K562 (cell line): ENCODE measurements at regions not wholly inside any gene's neighbourhood (a gene's known extent, or its start where the extent isn't known, plus 50 kb on each side); places are given as distances from the start of the nearest gene placed in this dataset.

ENCODE experiments used
- ATAC-seq: fragments of 200-7000 bp; cut with Tn5 transposase; 3 replicates; pipeline ENCODE4 v1.9.1; 2020; ENCODE audit warnings: moderate library complexity
- BruUV-seq: library from RNA; stranded (reverse); fragments of 400-500 nt; replicated peaks from 2 replicates; lab custom pipeline; 2021; lab: Mats Ljungman, UMichigan
- CTCF ChIA-PET: fragments of 300-600 bp; formaldehyde crosslinking; extraction: SDS; loops from one replicate; lab custom pipeline; 2021; ENCODE audit warnings: low intra/inter-chr PET ratio; lab: Yijun Ruan, JAX
- POLR2A ChIA-PET: fragments of 300-600, 350-650 bp; sonication (Branson Sonifier 250); formaldehyde crosslinking; extraction: SDS; loops from one replicate; lab custom pipeline; 2021; ENCODE audit warnings: antibody characterized with exemption, inconsistent platforms; lab: Yijun Ruan, JAX
- DNase-seq, 4 experiments: peaks; one replicate each; pipeline versions ENCODE4 v3.0.0 to v3.0.0-alpha.2; 2011 to 2018; ENCODE audit warnings: low spot score in 3 of 4, mixed read lengths in 3 of 4; ENCODE audit errors: extremely low read depth in 1 of 4
- FAIRE-seq: peaks from 2 replicates; lab custom pipeline; 2011; peaks lifted over from hg19 to GRCh38; lab: Jason Lieb, UNC
- H2AFZ ChIP-seq: 2 replicates; pipeline ENCODE4 v1.6.0; 2011; ENCODE audit warnings: low read depth, low read length, control low read depth, inconsistent platforms
- H3K27ac ChIP-seq: fragments of 200-600 bp; 3 replicates; pipeline ENCODE4 v1.8.0; 2011; ENCODE audit warnings: low read depth, mild to moderate bottlenecking, control low read depth, inconsistent platforms, low read length, moderate library complexity, mixed read lengths; ENCODE audit errors: extremely low read depth
- H3K27me3 ChIP-seq, 2 experiments: fragments of 300-600 bp in 1 of 2; 2 replicates in 1 of 2; 3 replicates in 1 of 2; pipeline versions ENCODE4 v1.6.0 to v1.8.0; 2011; ENCODE audit warnings: inconsistent platforms in 2 of 2, low read length in 2 of 2, mild to moderate bottlenecking in 1 of 2, mixed read lengths in 1 of 2, moderate library complexity in 1 of 2; ENCODE audit not compliant: control insufficient read depth in 2 of 2, insufficient read depth in 2 of 2
- H3K36me3 ChIP-seq: fragments of 300-600 bp; 3 replicates; pipeline ENCODE4 v1.8.0; 2011; ENCODE audit warnings: mild to moderate bottlenecking, low read length, inconsistent platforms; ENCODE audit not compliant: control insufficient read depth, insufficient read depth
- H3K4me1 ChIP-seq, 2 experiments: fragments of 200-600 bp in 1 of 2; replicated peaks in 1 of 2; 2 replicates in 1 of 2; 3 replicates in 1 of 2; pipeline versions ENCODE4 v1.5.1 to v1.8.0; 2011; ENCODE audit warnings: inconsistent platforms in 2 of 2, low read length in 2 of 2, mild to moderate bottlenecking in 1 of 2, mixed read lengths in 1 of 2, moderate library complexity in 1 of 2; ENCODE audit not compliant: control insufficient read depth in 2 of 2, insufficient read depth in 2 of 2
- H3K4me2 ChIP-seq: 2 replicates; pipeline ENCODE4 v1.6.1; 2011; ENCODE audit warnings: low read length, control low read depth, inconsistent platforms, mixed read lengths; ENCODE audit not compliant: insufficient read depth
- H3K4me3 ChIP-seq: fragments of 200-600 bp; sonication (generic), shearing (Covaris generic); 2 replicates; pipeline ENCODE4 v1.5.1; 2016; ENCODE audit warnings: control low read depth, inconsistent platforms
- H3K79me2 ChIP-seq: fragments of 200-600 bp; 3 replicates; pipeline ENCODE4 v1.8.0; 2011; ENCODE audit warnings: low read length, inconsistent platforms; ENCODE audit not compliant: control insufficient read depth, insufficient read depth
- H3K9ac ChIP-seq, 2 experiments: 2 replicates each; pipeline versions ENCODE4 v1.6.0 to v1.6.1; 2011; ENCODE audit warnings: low read depth in 2 of 2, low read length in 2 of 2, control low read depth in 1 of 2, inconsistent platforms in 1 of 2, mild to moderate bottlenecking in 1 of 2, mixed read lengths in 1 of 2; ENCODE audit not compliant: insufficient read depth in 1 of 2
- H3K9me1 ChIP-seq: one replicate; pipeline ENCODE4 v1.6.0; 2011; ENCODE audit warnings: inconsistent platforms, mild to moderate bottlenecking, low read length, moderate library complexity; ENCODE audit not compliant: control insufficient read depth, insufficient read depth
- H3K9me3 ChIP-seq: replicated peaks from 2 replicates; pipeline ENCODE4 v1.5.1; 2011; ENCODE audit warnings: low read depth, low read length, inconsistent platforms; ENCODE audit not compliant: control insufficient read depth, insufficient read depth
- H4K20me1 ChIP-seq: replicated peaks from 2 replicates; pipeline ENCODE4 v1.6.1; 2011; ENCODE audit warnings: low read length, inconsistent platforms, mixed read lengths; ENCODE audit not compliant: control insufficient read depth, insufficient read depth
- ESRRB ChIP-seq: fragments of 250-450 bp; sonication (Bioruptor Pico); IDR thresholded peaks from 2 replicates; pipeline ENCODE4 v1.5.0; 2020; ENCODE audit warnings: mild to moderate bottlenecking, moderate library complexity, borderline replicate concordance
- FOXA1 ChIP-seq: fragments of 450-650 bp; IDR thresholded peaks from 2 replicates; pipeline ENCODE4 v1.6.1; 2016; ENCODE audit warnings: mild to moderate bottlenecking, borderline replicate concordance
- FOXJ3 ChIP-seq: sonication (generic); formaldehyde crosslinking; IDR thresholded peaks from 2 replicates; pipeline ENCODE4 v1.4.0; 2020; ENCODE audit warnings: mild to moderate bottlenecking, missing genetic modification reagents
- JUND ChIP-seq, 2 experiments: IDR thresholded peaks; 2 replicates in 1 of 2; 3 replicates in 1 of 2; pipeline ENCODE4 v1.6.1; 2011; ENCODE audit warnings: borderline replicate concordance in 2 of 2, low read depth in 2 of 2, low read length in 2 of 2, improper control_type of control experiment in 1 of 2, missing biosample characterization in 1 of 2, missing genetic modification characterization in 1 of 2, missing genetic modification reagents in 1 of 2
- KAT2B ChIP-seq: IDR thresholded peaks from one replicate; pipeline ENCODE4 v1.6.1; 2012; ENCODE audit warnings: low read depth, mild to moderate bottlenecking, control low read depth, inconsistent platforms, low read length, moderate library complexity
- MECOM ChIP-seq: fragments of 250-450 bp; sonication (Bioruptor Pico); IDR thresholded peaks from 2 replicates; pipeline ENCODE4 v1.8.0; 2022; ENCODE audit warnings: inconsistent platforms
- NR2F6 ChIP-seq: fragments of 450-650 bp; formaldehyde crosslinking; IDR thresholded peaks from 2 replicates; pipeline ENCODE4 v1.4.0; 2020; ENCODE audit warnings: mild to moderate bottlenecking
- RFX5 ChIP-seq: IDR thresholded peaks from 2 replicates; pipeline ENCODE4 v1.6.1; 2011; ENCODE audit warnings: low read depth, mild to moderate bottlenecking, improper control_type of control experiment, low read length
- TAF15 ChIP-seq: fragments of 200-400 bp; formaldehyde crosslinking; IDR thresholded peaks from 2 replicates; pipeline ENCODE4 v1.6.1; 2017; ENCODE audit warnings: mild to moderate bottlenecking, low read depth, low read length, moderate library complexity
- THAP7 ChIP-seq: fragments of 250-450 bp; sonication (Bioruptor Pico); IDR thresholded peaks from 2 replicates; pipeline ENCODE4 v1.5.0; 2021
- ZNF224 ChIP-seq: sonication (generic); formaldehyde crosslinking; IDR thresholded peaks from 2 replicates; pipeline ENCODE4 v1.8.0; 2022; ENCODE audit warnings: mild to moderate bottlenecking, missing genetic modification reagents
- ZNF398 ChIP-seq: fragments of 250-450 bp; sonication (Bioruptor Pico); IDR thresholded peaks from 2 replicates; pipeline ENCODE4 v1.8.0; 2021; ENCODE audit warnings: moderate library complexity, mild to moderate bottlenecking, inconsistent platforms
- WGBS: fragments of 100-300 bp; shearing (Covaris generic); methylation state at CpG from one replicate; pipeline ENCODE4 v1.1.6; 2016; ENCODE audit warnings: low coverage, mixed read lengths; ENCODE audit not compliant: insufficient coverage; ENCODE audit errors: missing lambda C conversion rate; 5-methylcytosine and 5-hydroxymethylcytosine counted together
- in situ Hi-C: fragments of 300-500 bp; cut with MboI; formaldehyde crosslinking; loops from 4 replicates; pipeline ENCODE4 v1.15.0; 2018; ENCODE audit warnings: inconsistent platforms, mixed read lengths
- intact Hi-C: fragments of 100-400 bp; cut with micrococcal nuclease; formaldehyde crosslinking; loops from 2 replicates; pipeline ENCODE4 v1.14.2; 2022

GRCh38 chr13:80669112-80669511 lies 328.2 kb upstream of the SPRY2 start:
- no TSS peak for BruUV-seq
- TF ChIP-seq RFX5 (no peak), NR2F6 (CRISPR knock-in tag) (no peak), FOXJ3 (CRISPR knock-in tag) (peak; percentile 39; the same call in 1 of the 2 replicates), ZNF224 (CRISPR knock-in tag) (0 out of 2 replicates have a peak, but pooled peaks have one; percentile 15), MECOM (CRISPR knock-in tag) (0 out of 2 replicates have a peak, but pooled peaks have one; percentile 32), ESRRB (CRISPR knock-in tag) (no peak), ZNF398 (no peak), KAT2B (no peak), FOXA1 (no peak), TAF15 (no peak), JUND (IDR thresholded peaks at IDR 0.05; ENCODE audit: borderline replicate concordance, low read depth, low read length) (no peak), JUND (tag; IDR thresholded peaks at IDR 0.05; ENCODE audit: borderline replicate concordance, low read depth, low read length) (no peak), THAP7 (CRISPR knock-in tag) (0 out of 2 replicates have a peak, but pooled peaks have one; percentile 18)
- Histone ChIP-seq H3K27me3 (no peaks in the 10 kb centered on the region), H3K9me1 (no peaks in the 10 kb centered on the region), H3K9ac (no peak overlapping the region), H3K79me2 (no peaks in the 10 kb centered on the region), H3K9me3 (no peaks in the 10 kb centered on the region), H3K27ac (no peak overlapping the region), H3K4me2 (no peak overlapping the region), H4K20me1 (no peaks in the 10 kb centered on the region), H3K4me3 (no peak overlapping the region), H3K36me3 (no peaks in the 10 kb centered on the region), H2AFZ (no peak overlapping the region), H3K4me1 (no peaks in the 10 kb centered on the region)
- POLR2A ChIA-PET: no interaction called here
- in situ Hi-C loops (no loop called here), intact Hi-C loops (no loop called here)
- ATAC-seq: no peak; the same call in 2 of the 3 replicates
- DNase-seq: no peak
- FAIRE-seq: no peak
- 0% methylated on average over 1 of the region's 1 CpG for WGBS
- CTCF ChIA-PET: no interaction called here
